GM12878 (cell line): ENCODE measurements at regions not wholly inside any gene's neighbourhood (a gene's known extent, or its start where the extent isn't known, plus 50 kb on each side); places are given as distances from the start of the nearest gene placed in this dataset.

Experiments used
- CTCF ChIP-seq, 3 experiments: IDR thresholded peaks in 2 of 3; conservative IDR thresholded peaks in 1 of 3; 2 replicates each; pipeline ENCODE4 v1.5.1; 2011; ENCODE audit warnings: low read depth in 3 of 3, low read length in 3 of 3, mild to moderate bottlenecking in 3 of 3, control low read depth in 2 of 3, moderate library complexity in 2 of 3, inconsistent platforms in 1 of 3, mixed read lengths in 1 of 3; ENCODE audit not compliant: control insufficient read depth in 2 of 3, insufficient read depth in 1 of 3; ENCODE audit errors: extremely low read depth in 1 of 3
- MXI1 ChIP-seq: fragments of 150-350 bp; IDR thresholded peaks from 2 replicates; pipeline ENCODE4 v1.6.1; 2011; ENCODE audit warnings: low read depth, mild to moderate bottlenecking, inconsistent platforms, low read length, improper control_type of control experiment
- MYB ChIP-seq: fragments of 150-350 bp; IDR thresholded peaks from 2 replicates; pipeline ENCODE4 v1.6.1; 2014; ENCODE audit warnings: mild to moderate bottlenecking, low read depth, low read length, borderline replicate concordance
- POLR2A ChIP-seq: IDR thresholded peaks from 2 replicates; pipeline ENCODE4 v1.6.1; 2011; ENCODE audit warnings: low read depth, mild to moderate bottlenecking, low read length
- POLR2AphosphoS2 ChIP-seq: IDR thresholded peaks from 2 replicates; pipeline ENCODE4 v1.6.1; 2011; ENCODE audit warnings: low read depth, mild to moderate bottlenecking, low read length, improper control_type of control experiment, moderate library complexity
- POLR2AphosphoS5 ChIP-seq: IDR thresholded peaks from 2 replicates; pipeline ENCODE4 v1.6.1; 2011; ENCODE audit warnings: mild to moderate bottlenecking, low read length, inconsistent platforms
- RFX5 ChIP-seq: IDR thresholded peaks from 2 replicates; pipeline ENCODE4 v1.6.1; 2011; ENCODE audit warnings: low read depth, low read length, improper control_type of control experiment
- SREBF2 ChIP-seq: IDR thresholded peaks from 2 replicates; pipeline ENCODE4 v1.6.1; 2012; ENCODE audit warnings: mild to moderate bottlenecking, low read length
- TCF7 ChIP-seq: IDR thresholded peaks from 2 replicates; pipeline ENCODE4 v1.6.1; 2014; ENCODE audit warnings: antibody characterized with exemption, borderline replicate concordance
- ZBED1 ChIP-seq: IDR thresholded peaks from 2 replicates; pipeline ENCODE4 v1.6.1; 2016; ENCODE audit warnings: borderline replicate concordance

GRCh38 chr2:153195342-153195741 lies 283.2 kb downstream of the RPRM start:
- TF ChIP-seq TCF7 (no peak), CTCF (IDR thresholded peaks at IDR 0.05 in 2 of 3, conservative IDR thresholded peaks at IDR 0.05 in 1 of 3; ENCODE audit: control insufficient read depth in 2 of 3, extremely low read depth in 1 of 3, insufficient read depth in 1 of 3, low read depth in 3 of 3, low read length in 3 of 3) (no peak), POLR2A (no peak), MYB (no peak), SREBF2 (no peak), POLR2AphosphoS5 (no peak), MXI1 (no peak), RFX5 (no peak), ZBED1 (no peak), POLR2AphosphoS2 (no peak)
